GM23338 (cell line): ENCODE measurements at regions not wholly inside any gene's neighbourhood (a gene's known extent, or its start where the extent isn't known, plus 50 kb on each side); places are given as distances from the start of the nearest gene placed in this dataset.

Source experiments
- CREB1 ChIP-seq: fragments of 250-450 bp; sonication (Bioruptor Pico); IDR thresholded peaks from 2 replicates; pipeline ENCODE4 v1.5.0; 2020; ENCODE audit warnings: low read depth, mild to moderate bottlenecking, moderate library complexity
- EZH2 ChIP-seq: fragments of 200-600 bp; sonication (generic); IDR thresholded peaks from one replicate; pipeline ENCODE4 v1.8.0; 2017; ENCODE audit warnings: antibody characterized with exemption, mild to moderate bottlenecking, low read depth; ENCODE audit not compliant: unreplicated experiment
- EZH2phosphoT487 ChIP-seq: fragments of 200-600 bp; sonication (generic); IDR thresholded peaks from one replicate; pipeline ENCODE4 v1.8.1; 2018; ENCODE audit warnings: antibody characterized with exemption; ENCODE audit not compliant: unreplicated experiment
- POLR2AphosphoS5 ChIP-seq: IDR thresholded peaks from 2 replicates; pipeline ENCODE4 v1.6.1; 2016; ENCODE audit warnings: antibody characterized with exemption, low read depth
- REST ChIP-seq: IDR thresholded peaks from one replicate; pipeline ENCODE4 v1.6.1; 2018; ENCODE audit warnings: antibody characterized with exemption; ENCODE audit not compliant: unreplicated experiment
- TF ChIP-seq, protein P1 (sequence below), 2 experiments: fragments of 200-600 bp in 1 of 2; sonication (generic) in 1 of 2; conservative IDR thresholded peaks; 2 replicates each; pipeline versions ENCODE4 v1.5.1 to v1.6.1; 2016 to 2017; ENCODE audit warnings: antibody characterized with exemption in 2 of 2, low read depth in 2 of 2, mild to moderate bottlenecking in 2 of 2, moderate library complexity in 1 of 2

- TF ChIP-seq POLR2AphosphoS5 (no peak), EZH2phosphoT487 (no peak), EZH2 (no peak), CREB1 (no peak), REST (no peak)
- TF ChIP-seq, protein P1, sequence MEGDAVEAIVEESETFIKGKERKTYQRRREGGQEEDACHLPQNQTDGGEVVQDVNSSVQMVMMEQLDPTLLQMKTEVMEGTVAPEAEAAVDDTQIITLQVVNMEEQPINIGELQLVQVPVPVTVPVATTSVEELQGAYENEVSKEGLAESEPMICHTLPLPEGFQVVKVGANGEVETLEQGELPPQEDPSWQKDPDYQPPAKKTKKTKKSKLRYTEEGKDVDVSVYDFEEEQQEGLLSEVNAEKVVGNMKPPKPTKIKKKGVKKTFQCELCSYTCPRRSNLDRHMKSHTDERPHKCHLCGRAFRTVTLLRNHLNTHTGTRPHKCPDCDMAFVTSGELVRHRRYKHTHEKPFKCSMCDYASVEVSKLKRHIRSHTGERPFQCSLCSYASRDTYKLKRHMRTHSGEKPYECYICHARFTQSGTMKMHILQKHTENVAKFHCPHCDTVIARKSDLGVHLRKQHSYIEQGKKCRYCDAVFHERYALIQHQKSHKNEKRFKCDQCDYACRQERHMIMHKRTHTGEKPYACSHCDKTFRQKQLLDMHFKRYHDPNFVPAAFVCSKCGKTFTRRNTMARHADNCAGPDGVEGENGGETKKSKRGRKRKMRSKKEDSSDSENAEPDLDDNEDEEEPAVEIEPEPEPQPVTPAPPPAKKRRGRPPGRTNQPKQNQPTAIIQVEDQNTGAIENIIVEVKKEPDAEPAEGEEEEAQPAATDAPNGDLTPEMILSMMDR (conservative IDR thresholded peaks at IDR 0.05; ENCODE audit: low read depth in 2 of 2) = 0 out of 4 replicates have a peak, but pooled peaks of 1 of the 2 experiments have one; percentile 9
Measured at GRCh38 chr2:105526000-105526925, 127.4 kb upstream of the FHL2 start.
